SK-N-DZ (cell line): ENCODE measurements at regions not wholly inside any gene's neighbourhood (a gene's known extent, or its start where the extent isn't known, plus 50 kb on each side); places are given as distances from the start of the nearest gene placed in this dataset.

Experiments
- DNase-seq: peaks from one replicate; pipeline ENCODE4 v3.0.0-alpha.2; 2015; ENCODE audit warnings: low spot score
- small RNA-seq, 2 experiments: library from RNA; depleted of rRNA; stranded (forward); fragments of <200 nt; gene quantifications; one replicate each; pipeline ENCODE3, GENCODE V24; 2014

GRCh38 chr12:20317554-20317953 lies 50.8 kb upstream of the PDE3A start:
- DNase-seq, result no peak

Small RNA genes in the stretch of these regions (small RNA-seq; reads per million reads assigned to genes)
- 0 reads per million in 2 experiments for gene RNU1-146P
